Gastroesophageal sphincter (tissue), 4 donors: ENCODE measurements at regions not wholly inside any gene's neighbourhood (a gene's known extent, or its start where the extent isn't known, plus 50 kb on each side); places are given as distances from the start of the nearest gene placed in this dataset.

Experiments
- ATAC-seq: fragments of 150-250 bp; one replicate; pipeline ENCODE4 v1.9.1; 2016; ENCODE audit warnings: mild to moderate bottlenecking, moderate library complexity
- H3K27ac ChIP-seq, 4 donors: fragments of 200-600 bp; sonication (generic) in 3 of 4; 1 replicate in 3 of 4; 2 replicates in 1 of 4; pipeline ENCODE4 v1.5.1; 2016 to 2019
- H3K27me3 ChIP-seq: fragments of 200-600 bp; sonication (generic); one replicate; pipeline ENCODE4 v1.5.1; 2019
- H3K36me3 ChIP-seq, 2 donors: fragments of 200-600 bp; sonication (generic); one replicate each; pipeline ENCODE4 v1.5.1; 2019; ENCODE audit warnings: control low read depth in 1 of 2
- H3K4me1 ChIP-seq, 3 donors: fragments of 200-600 bp; sonication (generic); 1 replicate in 2 of 3; 2 replicates in 1 of 3; pipeline ENCODE4 v1.5.1; 2016 to 2019; ENCODE audit warnings: control low read depth in 2 of 3
- H3K4me3 ChIP-seq, 2 donors: fragments of 200-600 bp; sonication (generic); one replicate each; pipeline ENCODE4 v1.5.1; 2019; ENCODE audit warnings: mild to moderate bottlenecking in 1 of 2, moderate library complexity in 1 of 2
- H3K9me3 ChIP-seq, 3 donors: fragments of 200-600 bp; sonication (generic); one replicate each; pipeline ENCODE4 v1.5.1; 2017 to 2019; ENCODE audit warnings: control low read depth in 2 of 3
- EP300 ChIP-seq: sonication (generic); formaldehyde crosslinking; IDR thresholded peaks from one replicate; pipeline ENCODE4 v1.6.1; 2017; ENCODE audit warnings: antibody characterized with exemption, mild to moderate bottlenecking
- POLR2A ChIP-seq, 2 donors: fragments of 450-650 bp; IDR thresholded peaks; one replicate each; pipeline ENCODE4 v1.6.1; 2017; ENCODE audit warnings: antibody characterized with exemption in 2 of 2, mild to moderate bottlenecking in 2 of 2, moderate library complexity in 1 of 2
- POLR2AphosphoS5 ChIP-seq: sonication (generic); formaldehyde crosslinking; IDR thresholded peaks from one replicate; pipeline ENCODE4 v1.6.1; 2017; ENCODE audit warnings: antibody characterized with exemption
- WGBS, 2 donors: methylation state at CpG; one replicate each; pipeline ENCODE4 v1.1.5; 2018; ENCODE audit warnings: low coverage in 1 of 2; 5-methylcytosine and 5-hydroxymethylcytosine counted together
- TF ChIP-seq, protein P1 (sequence below), 4 experiments: fragments of 200-600 bp in 2 of 4; fragments of 450-650 bp in 2 of 4; sonication (generic) in 1 of 4; IDR thresholded peaks; one replicate each; pipeline ENCODE4 v1.5.1; 2017 to 2019; ENCODE audit warnings: antibody characterized with exemption in 4 of 4, mild to moderate bottlenecking in 2 of 4, moderate library complexity in 2 of 4

DNA sequence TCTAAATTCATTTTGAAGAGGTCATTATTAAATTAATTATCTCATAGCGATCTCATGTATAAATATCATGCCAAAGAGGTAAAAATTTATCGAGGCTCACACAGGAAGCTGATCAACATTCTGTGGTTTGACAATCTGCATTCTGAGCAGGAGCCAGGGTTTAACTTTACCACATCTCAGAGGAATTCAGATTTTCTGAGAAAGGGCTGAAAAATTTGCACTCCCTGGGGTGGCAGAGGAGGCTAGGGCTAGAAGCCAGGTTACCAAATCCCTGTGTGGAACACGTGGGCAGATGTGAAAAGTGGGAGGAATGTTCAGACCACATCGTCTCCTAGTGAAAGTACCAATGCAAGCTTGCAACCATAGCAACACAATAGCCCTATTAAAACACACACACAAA is 63.5 kb upstream of the CTLA4 start:
- H3K4me3 ChIP-seq: no peak overlapping the region
- H3K9me3 ChIP-seq: peaks cover 0 to 14% (median 1%) of the 10 kb centered on the region in 3 donors
- H3K4me1 ChIP-seq: no peaks in the 10 kb centered on the region
- TF ChIP-seq POLR2AphosphoS5 (no peak), EP300 (no peak), POLR2A (IDR thresholded peaks at IDR 0.05) (no peak)
- TF ChIP-seq, protein P1, sequence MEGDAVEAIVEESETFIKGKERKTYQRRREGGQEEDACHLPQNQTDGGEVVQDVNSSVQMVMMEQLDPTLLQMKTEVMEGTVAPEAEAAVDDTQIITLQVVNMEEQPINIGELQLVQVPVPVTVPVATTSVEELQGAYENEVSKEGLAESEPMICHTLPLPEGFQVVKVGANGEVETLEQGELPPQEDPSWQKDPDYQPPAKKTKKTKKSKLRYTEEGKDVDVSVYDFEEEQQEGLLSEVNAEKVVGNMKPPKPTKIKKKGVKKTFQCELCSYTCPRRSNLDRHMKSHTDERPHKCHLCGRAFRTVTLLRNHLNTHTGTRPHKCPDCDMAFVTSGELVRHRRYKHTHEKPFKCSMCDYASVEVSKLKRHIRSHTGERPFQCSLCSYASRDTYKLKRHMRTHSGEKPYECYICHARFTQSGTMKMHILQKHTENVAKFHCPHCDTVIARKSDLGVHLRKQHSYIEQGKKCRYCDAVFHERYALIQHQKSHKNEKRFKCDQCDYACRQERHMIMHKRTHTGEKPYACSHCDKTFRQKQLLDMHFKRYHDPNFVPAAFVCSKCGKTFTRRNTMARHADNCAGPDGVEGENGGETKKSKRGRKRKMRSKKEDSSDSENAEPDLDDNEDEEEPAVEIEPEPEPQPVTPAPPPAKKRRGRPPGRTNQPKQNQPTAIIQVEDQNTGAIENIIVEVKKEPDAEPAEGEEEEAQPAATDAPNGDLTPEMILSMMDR (IDR thresholded peaks at IDR 0.05): no peak
- WGBS, 2 donors: 29 to 32% methylated on average over 2 to 4 of the region's 4 CpGs
- ATAC-seq: peak; percentile 55
- no peak overlapping the region for H3K27ac ChIP-seq
- H3K36me3 ChIP-seq: no peaks in the 10 kb centered on the region
- H3K27me3 ChIP-seq: no peaks in the 10 kb centered on the region

DNA sequence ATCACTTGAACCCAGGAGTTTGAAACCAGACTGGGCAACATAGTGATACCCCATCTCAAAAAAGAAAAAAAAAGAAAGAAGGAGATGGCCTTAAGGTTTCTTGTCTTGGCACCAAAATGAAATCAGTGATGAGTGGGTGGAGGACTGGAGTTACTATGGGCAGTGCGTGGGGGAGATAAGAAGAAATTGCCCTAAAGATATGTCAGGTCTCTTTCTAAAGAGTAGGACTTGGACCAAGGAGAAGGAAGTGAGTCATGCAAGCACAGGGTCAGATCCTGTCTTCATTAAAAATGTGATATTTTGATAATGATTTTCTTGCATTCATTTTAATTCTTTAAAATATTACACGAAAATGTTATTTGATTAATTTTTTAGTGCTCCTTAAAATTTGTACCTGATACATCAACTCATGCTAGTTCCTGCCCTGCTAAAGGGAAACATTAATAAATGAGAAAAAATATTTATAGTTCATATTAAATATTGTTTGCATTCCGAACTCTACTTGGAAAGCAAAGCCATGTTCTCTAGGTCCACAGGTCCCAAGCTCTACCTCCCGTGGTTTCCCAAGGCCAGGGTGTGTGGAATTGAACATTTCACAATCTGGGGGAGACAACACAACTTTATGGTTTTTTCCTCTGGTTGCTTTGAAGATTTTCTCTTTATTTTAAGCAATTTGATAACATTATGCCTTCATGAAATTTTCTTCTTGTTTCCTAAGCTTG is 62.6 kb upstream of the CTLA4 start:
- Histone ChIP-seq H3K4me1 (no peaks in the 10 kb centered on the region), H3K4me3 (no peak overlapping the region), H3K27me3 (no peaks in the 10 kb centered on the region), H3K27ac (no peak overlapping the region), H3K36me3 (no peaks in the 10 kb centered on the region), H3K9me3 (peaks cover 0 to 14% (median 1%) of the 10 kb centered on the region in 3 donors)
- WGBS, 2 donors: 69 to 80% methylated on average over 4 of the region's 4 CpGs
- ATAC-seq: no peak
- TF ChIP-seq POLR2A (IDR thresholded peaks at IDR 0.05) (no peak), EP300 (no peak), POLR2AphosphoS5 (no peak)
- TF ChIP-seq, protein P1 (IDR thresholded peaks at IDR 0.05): no peak

DNA sequence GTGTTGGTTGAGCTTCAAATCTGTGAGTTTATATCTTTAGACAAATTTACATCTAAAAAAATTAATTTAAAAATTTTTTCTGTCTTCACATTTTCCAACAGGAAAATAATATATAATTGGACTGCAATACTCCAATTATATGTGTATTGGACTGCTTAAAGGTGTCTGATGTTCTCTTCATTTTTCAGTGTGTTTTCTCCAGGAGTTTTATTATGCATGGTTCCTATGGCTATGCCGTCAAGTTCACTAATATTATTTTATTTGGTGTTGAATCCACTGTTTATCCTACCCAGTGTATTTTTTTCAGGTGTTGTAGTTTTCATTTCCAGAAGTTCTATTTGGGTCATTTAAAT is 62.1 kb upstream of the CTLA4 start:
- TF ChIP-seq POLR2AphosphoS5: no peak
- TF ChIP-seq, protein P1 (IDR thresholded peaks at IDR 0.05): no peak
- H3K27ac ChIP-seq: no peak overlapping the region
- H3K27me3 ChIP-seq: no peaks in the 10 kb centered on the region
- H3K4me1 ChIP-seq: no peaks in the 10 kb centered on the region
- H3K36me3 ChIP-seq: no peaks in the 10 kb centered on the region
- no peak overlapping the region for H3K4me3 ChIP-seq
- H3K9me3 ChIP-seq: peaks cover 0 to 14% (median 1%) of the 10 kb centered on the region in 3 donors
- no peak for ATAC-seq
- WGBS, 2 donors: 91 to 100% methylated on average over 1 of the region's 1 CpG

DNA sequence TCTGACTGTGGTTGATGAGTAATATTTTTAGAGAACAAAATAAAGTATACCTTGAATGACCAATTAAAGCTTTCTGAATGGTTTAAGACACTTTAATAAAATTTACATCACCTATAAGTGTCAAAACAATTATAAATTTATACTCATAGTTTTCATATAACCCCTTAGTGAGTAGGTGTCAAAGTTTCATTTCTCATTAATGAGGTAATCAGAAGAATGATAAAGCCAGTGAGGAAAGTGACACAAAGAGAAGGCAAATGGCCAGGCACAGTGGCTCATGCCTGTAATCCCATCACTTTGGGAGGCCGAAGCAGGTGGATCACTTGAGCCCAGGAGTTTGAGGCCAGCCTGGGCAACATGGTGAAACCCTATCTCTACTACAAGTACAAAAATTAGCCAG is 60.8 kb upstream of the CTLA4 start:
- Histone ChIP-seq H3K4me1 (no peaks in the 10 kb centered on the region), H3K4me3 (no peak overlapping the region), H3K27me3 (no peaks in the 10 kb centered on the region), H3K36me3 (no peaks in the 10 kb centered on the region), H3K9me3 (peaks cover 0 to 14% (median 1%) of the 10 kb centered on the region in 3 donors), H3K27ac (no peak overlapping the region)
- 100% methylated on average over 1 of the region's 1 CpG for WGBS, 2 donors
- TF ChIP-seq EP300: no peak
- TF ChIP-seq POLR2A (IDR thresholded peaks at IDR 0.05): no peak
- no peak for ATAC-seq

DNA sequence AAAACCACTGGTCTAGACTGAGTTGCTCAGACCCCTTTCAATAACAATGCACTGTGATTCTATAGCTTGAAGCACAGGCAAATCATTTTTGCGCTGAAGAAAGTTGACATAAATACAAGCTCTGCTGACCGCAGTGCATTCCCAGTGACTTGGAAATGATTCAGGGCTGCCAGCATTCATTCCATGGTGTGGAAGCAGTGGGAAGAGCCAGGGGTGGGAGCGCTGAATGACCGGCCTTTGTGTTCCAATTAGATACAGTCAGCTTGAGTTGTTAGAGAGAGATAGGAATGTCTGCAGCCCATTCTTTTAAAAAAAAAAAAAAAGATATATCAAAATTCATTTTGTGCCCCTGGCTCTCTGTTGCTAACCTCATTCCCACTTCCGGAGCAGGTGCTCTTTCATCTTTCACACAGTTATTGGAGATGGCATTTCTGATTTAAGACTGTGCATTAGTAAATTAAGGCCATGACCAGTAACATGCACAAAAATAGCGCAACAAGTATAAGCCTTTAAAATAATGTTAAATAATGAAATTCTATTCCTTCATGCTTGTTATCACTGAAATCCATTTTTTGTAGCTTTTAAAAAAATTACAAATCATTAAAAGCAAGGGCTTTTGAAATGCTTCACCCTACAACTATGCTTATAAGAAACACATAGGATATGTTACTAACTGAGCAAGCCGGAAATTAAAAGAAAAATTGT is 59.4 kb upstream of the CTLA4 start:
- TF ChIP-seq EP300: no peak
- no peaks in the 10 kb centered on the region for H3K36me3 ChIP-seq
- ATAC-seq: no peak
- H3K4me3 ChIP-seq: no peak overlapping the region
- no peaks in the 10 kb centered on the region for H3K4me1 ChIP-seq
- H3K27ac ChIP-seq: no peak overlapping the region
- H3K9me3 ChIP-seq: peaks cover 0 to 14% (median 1%) of the 10 kb centered on the region in 3 donors
- 70 to 77% methylated on average over 3 to 7 of the region's 7 CpGs for WGBS, 2 donors
- H3K27me3 ChIP-seq: no peaks in the 10 kb centered on the region

DNA sequence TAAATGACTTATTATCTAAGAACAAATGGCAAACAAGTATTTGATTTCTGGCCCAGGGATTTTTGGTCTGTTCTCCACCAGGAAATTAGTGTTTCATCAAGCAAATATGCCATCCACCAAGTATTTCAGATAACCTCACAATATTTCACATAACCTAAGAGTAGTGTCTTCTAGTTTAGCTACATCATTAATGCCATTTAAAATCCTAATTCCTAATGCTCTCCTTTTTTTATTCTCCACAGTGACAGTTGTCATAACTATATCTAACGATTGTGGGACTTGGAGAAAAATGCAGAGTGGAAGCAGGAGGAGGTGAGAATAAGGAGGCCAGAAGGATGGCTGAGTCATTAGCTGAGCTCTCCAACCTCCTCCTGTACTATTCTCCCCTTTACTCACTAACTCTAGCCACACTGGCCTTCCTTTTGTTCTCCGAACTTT is 58.5 kb upstream of the CTLA4 start:
- no peak overlapping the region for H3K4me3 ChIP-seq
- WGBS, 2 donors: 54 to 100% methylated on average over 1 to 2 of the region's 2 CpGs
- no peak overlapping the region for H3K27ac ChIP-seq
- H3K36me3 ChIP-seq: no peaks in the 10 kb centered on the region
- no peaks in the 10 kb centered on the region for H3K4me1 ChIP-seq
- H3K27me3 ChIP-seq: no peaks in the 10 kb centered on the region
- ATAC-seq: no peak
- TF ChIP-seq, protein P1 (IDR thresholded peaks at IDR 0.05): no peak
- TF ChIP-seq POLR2AphosphoS5: no peak
- TF ChIP-seq EP300: no peak
- TF ChIP-seq POLR2A (IDR thresholded peaks at IDR 0.05): no peak
- H3K9me3 ChIP-seq: peaks cover 0 to 14% (median 1%) of the 10 kb centered on the region in 3 donors
